ENCODE measurements at regions not wholly inside any gene's neighbourhood (a gene's known extent, or its start where the extent isn't known, plus 50 kb on each side); places are given as distances from the start of the nearest gene placed in this dataset.

- no peaks in the 10 kb centered on the region for H3K36me3 ChIP-seq (ENCODE audit: insufficient read depth, low read length)
- no peaks in the 10 kb centered on the region for H3K27me3 ChIP-seq (ENCODE audit: insufficient read depth, low read length)
- H3K9ac ChIP-seq (ENCODE audit: low read depth, low read length), result no peak overlapping the region
- H3K9me3 ChIP-seq (ENCODE audit: insufficient read depth, low read depth, low read length), result peaks cover 10% of the 10 kb centered on the region; the same call in 1 of the 2 replicates
- WGBS, result 96% methylated on average over 5 of the region's 5 CpGs
- no peak overlapping the region for H3K27ac ChIP-seq (ENCODE audit: low read depth, low read length)
- no peak overlapping the region for H3K4me3 ChIP-seq (ENCODE audit: low read length)
- no peaks in the 10 kb centered on the region for H3K4me1 ChIP-seq (ENCODE audit: insufficient read depth, low read length)
Measured at GRCh38 chr21:39064325-39065012, 118.8 kb downstream of the PSMG1 start.

GRCh38 chr21:39063517-39063916 is 119.7 kb downstream of the PSMG1 start:
- H3K9me3 ChIP-seq (ENCODE audit: insufficient read depth, low read depth, low read length), result peaks cover 10% of the 10 kb centered on the region; the same call in 1 of the 2 replicates
- no peaks in the 10 kb centered on the region for H3K4me1 ChIP-seq (ENCODE audit: insufficient read depth, low read length)
- no peaks in the 10 kb centered on the region for H3K27me3 ChIP-seq (ENCODE audit: insufficient read depth, low read length)
- no peak overlapping the region for H3K27ac ChIP-seq (ENCODE audit: low read depth, low read length)
- no peak overlapping the region for H3K9ac ChIP-seq (ENCODE audit: low read depth, low read length)
- H3K4me3 ChIP-seq (ENCODE audit: low read length), result no peak overlapping the region
- no peaks in the 10 kb centered on the region for H3K36me3 ChIP-seq (ENCODE audit: insufficient read depth, low read length)

- Histone ChIP-seq H3K36me3 (ENCODE audit: insufficient read depth, low read length) (no peaks in the 10 kb centered on the region), H3K4me1 (ENCODE audit: insufficient read depth, low read length) (no peaks in the 10 kb centered on the region), H3K9ac (ENCODE audit: low read depth, low read length) (no peak overlapping the region), H3K4me3 (ENCODE audit: low read length) (no peak overlapping the region), H3K27me3 (ENCODE audit: insufficient read depth, low read length) (no peaks in the 10 kb centered on the region), H3K27ac (ENCODE audit: low read depth, low read length) (no peak overlapping the region), H3K9me3 (ENCODE audit: insufficient read depth, low read depth, low read length) (peaks cover 10% of the 10 kb centered on the region; the same call in 1 of the 2 replicates)
- 91% methylated on average over 9 of the region's 9 CpGs for WGBS
Measured at GRCh38 chr21:39062196-39062595, 121.1 kb downstream of the PSMG1 start.

- Histone ChIP-seq H3K9ac (ENCODE audit: low read depth, low read length) (no peak overlapping the region), H3K4me1 (ENCODE audit: insufficient read depth, low read length) (no peaks in the 10 kb centered on the region), H3K36me3 (ENCODE audit: insufficient read depth, low read length) (no peaks in the 10 kb centered on the region), H3K27ac (ENCODE audit: low read depth, low read length) (no peak overlapping the region), H3K4me3 (ENCODE audit: low read length) (no peak overlapping the region), H3K9me3 (ENCODE audit: insufficient read depth, low read depth, low read length) (peaks cover 10% of the 10 kb centered on the region; the same call in 1 of the 2 replicates), H3K27me3 (ENCODE audit: insufficient read depth, low read length) (no peaks in the 10 kb centered on the region)
- 91% methylated on average over 10 of the region's 10 CpGs for WGBS
Measured at GRCh38 chr21:39061766-39062165, 121.5 kb downstream of the PSMG1 start.

- H3K36me3 ChIP-seq (ENCODE audit: insufficient read depth, low read length), result no peaks in the 10 kb centered on the region
- no peak overlapping the region for H3K4me3 ChIP-seq (ENCODE audit: low read length)
- H3K27ac ChIP-seq (ENCODE audit: low read depth, low read length), result no peak overlapping the region
- no peaks in the 10 kb centered on the region for H3K4me1 ChIP-seq (ENCODE audit: insufficient read depth, low read length)
- peaks cover 10% of the 10 kb centered on the region; the same call in 1 of the 2 replicates for H3K9me3 ChIP-seq (ENCODE audit: insufficient read depth, low read depth, low read length)
- 84% methylated on average over 9 of the region's 9 CpGs for WGBS
- no peaks in the 10 kb centered on the region for H3K27me3 ChIP-seq (ENCODE audit: insufficient read depth, low read length)
- no peak overlapping the region for H3K9ac ChIP-seq (ENCODE audit: low read depth, low read length)
Measured at GRCh38 chr21:39060485-39061083, 122.7 kb downstream of the PSMG1 start.

- no peak overlapping the region for H3K4me3 ChIP-seq (ENCODE audit: low read length)
- H3K4me1 ChIP-seq (ENCODE audit: insufficient read depth, low read length), result no peaks in the 10 kb centered on the region
- 69% methylated on average over 2 of the region's 2 CpGs for WGBS
- H3K9me3 ChIP-seq (ENCODE audit: insufficient read depth, low read depth, low read length), result no peaks in the 10 kb centered on the region
- no peak overlapping the region for H3K27ac ChIP-seq (ENCODE audit: low read depth, low read length)
- H3K36me3 ChIP-seq (ENCODE audit: insufficient read depth, low read length), result no peaks in the 10 kb centered on the region
- no peak overlapping the region for H3K9ac ChIP-seq (ENCODE audit: low read depth, low read length)
- no peaks in the 10 kb centered on the region for H3K27me3 ChIP-seq (ENCODE audit: insufficient read depth, low read length)
Measured at GRCh38 chr21:39057121-39057520, 126.1 kb downstream of the PSMG1 start.

- no peak overlapping the region for H3K9ac ChIP-seq (ENCODE audit: low read depth, low read length)
- no peaks in the 10 kb centered on the region for H3K27me3 ChIP-seq (ENCODE audit: insufficient read depth, low read length)
- no peaks in the 10 kb centered on the region for H3K9me3 ChIP-seq (ENCODE audit: insufficient read depth, low read depth, low read length)
- no peak overlapping the region for H3K4me3 ChIP-seq (ENCODE audit: low read length)
- no peak overlapping the region for H3K27ac ChIP-seq (ENCODE audit: low read depth, low read length)
- WGBS, result 100% methylated on average over 2 of the region's 2 CpGs
- H3K36me3 ChIP-seq (ENCODE audit: insufficient read depth, low read length), result no peaks in the 10 kb centered on the region
- no peaks in the 10 kb centered on the region for H3K4me1 ChIP-seq (ENCODE audit: insufficient read depth, low read length)
Measured at GRCh38 chr21:39056636-39057035, 126.6 kb downstream of the PSMG1 start.

GRCh38 chr21:39055167-39055767 is 128.0 kb downstream of the PSMG1 start:
- no peak overlapping the region for H3K27ac ChIP-seq (ENCODE audit: low read depth, low read length)
- no peak overlapping the region for H3K4me3 ChIP-seq (ENCODE audit: low read length)
- H3K27me3 ChIP-seq (ENCODE audit: insufficient read depth, low read length), result no peaks in the 10 kb centered on the region
- no peak overlapping the region for H3K9ac ChIP-seq (ENCODE audit: low read depth, low read length)
- WGBS, result 94% methylated on average over 4 of the region's 6 CpGs
- H3K9me3 ChIP-seq (ENCODE audit: insufficient read depth, low read depth, low read length), result no peaks in the 10 kb centered on the region
- H3K36me3 ChIP-seq (ENCODE audit: insufficient read depth, low read length), result no peaks in the 10 kb centered on the region
- H3K4me1 ChIP-seq (ENCODE audit: insufficient read depth, low read length), result no peaks in the 10 kb centered on the region

- no peaks in the 10 kb centered on the region for H3K36me3 ChIP-seq (ENCODE audit: insufficient read depth, low read length)
- H3K27ac ChIP-seq (ENCODE audit: low read depth, low read length), result no peak overlapping the region
- no peaks in the 10 kb centered on the region for H3K9me3 ChIP-seq (ENCODE audit: insufficient read depth, low read depth, low read length)
- no peaks in the 10 kb centered on the region for H3K27me3 ChIP-seq (ENCODE audit: insufficient read depth, low read length)
- no peak overlapping the region for H3K4me3 ChIP-seq (ENCODE audit: low read length)
- H3K9ac ChIP-seq (ENCODE audit: low read depth, low read length), result no peak overlapping the region
- no peaks in the 10 kb centered on the region for H3K4me1 ChIP-seq (ENCODE audit: insufficient read depth, low read length)
- 92% methylated on average over 4 of the region's 4 CpGs for WGBS
Measured at GRCh38 chr21:39054066-39054465, 129.2 kb downstream of the PSMG1 start.

GRCh38 chr21:39053126-39053525 is 130.1 kb downstream of the PSMG1 start:
- Histone ChIP-seq H3K4me3 (ENCODE audit: low read length) (no peak overlapping the region), H3K36me3 (ENCODE audit: insufficient read depth, low read length) (no peaks in the 10 kb centered on the region), H3K4me1 (ENCODE audit: insufficient read depth, low read length) (no peaks in the 10 kb centered on the region), H3K27ac (ENCODE audit: low read depth, low read length) (no peak overlapping the region), H3K9me3 (ENCODE audit: insufficient read depth, low read depth, low read length) (no peaks in the 10 kb centered on the region), H3K9ac (ENCODE audit: low read depth, low read length) (no peak overlapping the region), H3K27me3 (ENCODE audit: insufficient read depth, low read length) (no peaks in the 10 kb centered on the region)
- WGBS, result 91% methylated on average over 11 of the region's 11 CpGs

GRCh38 chr21:39052718-39053117 is 130.5 kb downstream of the PSMG1 start:
- Histone ChIP-seq H3K4me1 (ENCODE audit: insufficient read depth, low read length) (no peaks in the 10 kb centered on the region), H3K4me3 (ENCODE audit: low read length) (no peak overlapping the region), H3K27ac (ENCODE audit: low read depth, low read length) (no peak overlapping the region), H3K27me3 (ENCODE audit: insufficient read depth, low read length) (no peaks in the 10 kb centered on the region), H3K9ac (ENCODE audit: low read depth, low read length) (no peak overlapping the region), H3K36me3 (ENCODE audit: insufficient read depth, low read length) (no peaks in the 10 kb centered on the region), H3K9me3 (ENCODE audit: insufficient read depth, low read depth, low read length) (no peaks in the 10 kb centered on the region)
- 93% methylated on average over 7 of the region's 7 CpGs for WGBS
